GM23338 (cell line): ENCODE measurements at regions not wholly inside any gene's neighbourhood (a gene's known extent, or its start where the extent isn't known, plus 50 kb on each side); places are given as distances from the start of the nearest gene placed in this dataset.

ENCODE experiments used
- ATAC-seq: fragments of 200-7000 bp; cut with Tn5 transposase; 3 replicates; pipeline ENCODE4 v1.9.1; 2020
- DNase-seq: peaks from one replicate; pipeline ENCODE4 v3.0.0-alpha.2; 2015; ENCODE audit warnings: low spot score
- H2AFZ ChIP-seq: fragments of 200-600 bp; sonication (generic); 2 replicates; pipeline ENCODE4 v1.8.0; 2016; ENCODE audit warnings: antibody characterized with exemption, mild to moderate bottlenecking, moderate library complexity
- H3F3A ChIP-seq: fragments of 200-600 bp; sonication (generic); replicated peaks from 2 replicates; pipeline ENCODE4 v1.8.0; 2017; ENCODE audit warnings: antibody characterized with exemption, mixed run types, low read depth
- H3K27ac ChIP-seq: fragments of 200-600 bp; sonication (generic); 2 replicates; pipeline ENCODE4 v1.6.1; 2016; ENCODE audit warnings: low read depth
- H3K27me3 ChIP-seq: fragments of 200-600 bp; sonication (generic); 2 replicates; pipeline ENCODE4 v1.8.0; 2016; ENCODE audit warnings: mild to moderate bottlenecking, mixed run types, moderate library complexity; ENCODE audit not compliant: insufficient read depth
- H3K36me3 ChIP-seq: fragments of 200-600 bp; sonication (generic); 2 replicates; pipeline ENCODE4 v1.8.0; 2016; ENCODE audit warnings: mild to moderate bottlenecking; ENCODE audit not compliant: insufficient read depth
- H3K4me1 ChIP-seq: fragments of 200-600 bp; sonication (generic); 2 replicates; pipeline ENCODE4 v1.8.0; 2016; ENCODE audit warnings: mild to moderate bottlenecking, moderate library complexity; ENCODE audit not compliant: insufficient read depth
- H3K4me2 ChIP-seq: fragments of 200-600 bp; sonication (generic); 2 replicates; pipeline ENCODE4 v1.7.1; 2017; ENCODE audit warnings: mixed run types
- H3K4me3 ChIP-seq: fragments of 200-600 bp; sonication (generic); 2 replicates; pipeline ENCODE4 v1.6.1; 2016; ENCODE audit warnings: mixed run types
- H3K79me2 ChIP-seq: fragments of 200-600 bp; sonication (generic); replicated peaks from 2 replicates; pipeline ENCODE4 v1.8.0; 2017; ENCODE audit warnings: mild to moderate bottlenecking; ENCODE audit not compliant: insufficient read depth
- H3K9me2 ChIP-seq: fragments of 200-600 bp; sonication (generic); 2 replicates; pipeline ENCODE4 v1.8.0; 2017; ENCODE audit not compliant: insufficient read depth
- H4K20me1 ChIP-seq: fragments of 200-600 bp; sonication (generic); replicated peaks from 2 replicates; pipeline ENCODE4 v1.8.0; 2017; ENCODE audit warnings: mild to moderate bottlenecking; ENCODE audit not compliant: insufficient read depth
- H3K27ac Mint-ChIP-seq: 2 replicates; pipeline ENCODE4 v1.8.0; 2020; ENCODE audit warnings: inconsistent platforms, mild to moderate bottlenecking, moderate library complexity, mixed read lengths
- H3K27me3 Mint-ChIP-seq: 3 replicates; pipeline ENCODE4 v1.8.0; 2022; ENCODE audit warnings: low read depth, mild to moderate bottlenecking, moderate library complexity, mixed read lengths, inconsistent platforms; ENCODE audit not compliant: insufficient read depth, poor library complexity
- H3K36me3 Mint-ChIP-seq: 3 replicates; pipeline ENCODE4 v1.8.0; 2021; ENCODE audit warnings: low read depth, mild to moderate bottlenecking, inconsistent platforms, moderate library complexity, mixed read lengths
- H3K4me1 Mint-ChIP-seq: 3 replicates; pipeline ENCODE4 v1.8.0; 2020; ENCODE audit warnings: mild to moderate bottlenecking, inconsistent platforms, mixed read lengths
- H3K4me3 Mint-ChIP-seq: 3 replicates; pipeline ENCODE4 v1.8.0; 2021; ENCODE audit warnings: moderate library complexity, mild to moderate bottlenecking, inconsistent platforms, mixed read lengths
- H3K9me3 Mint-ChIP-seq: 3 replicates; pipeline ENCODE4 v1.8.0; 2020; ENCODE audit warnings: moderate library complexity, mild to moderate bottlenecking, inconsistent platforms, mixed read lengths
- CREB1 ChIP-seq: fragments of 250-450 bp; sonication (Bioruptor Pico); IDR thresholded peaks from 2 replicates; pipeline ENCODE4 v1.5.0; 2020; ENCODE audit warnings: low read depth, mild to moderate bottlenecking, moderate library complexity
- CTCF ChIP-seq, 2 experiments: fragments of 200-600 bp in 1 of 2; sonication (generic) in 1 of 2; conservative IDR thresholded peaks; 2 replicates each; pipeline versions ENCODE4 v1.5.1 to v1.6.1; 2016 to 2017; ENCODE audit warnings: antibody characterized with exemption in 2 of 2, low read depth in 2 of 2, mild to moderate bottlenecking in 2 of 2, moderate library complexity in 1 of 2
- ETS1 ChIP-seq: IDR thresholded peaks from 2 replicates; pipeline ENCODE4 v1.6.1; 2016; ENCODE audit warnings: antibody characterized with exemption
- EZH2 ChIP-seq: fragments of 200-600 bp; sonication (generic); IDR thresholded peaks from one replicate; pipeline ENCODE4 v1.8.0; 2017; ENCODE audit warnings: antibody characterized with exemption, mild to moderate bottlenecking, low read depth; ENCODE audit not compliant: unreplicated experiment
- EZH2phosphoT487 ChIP-seq: fragments of 200-600 bp; sonication (generic); IDR thresholded peaks from one replicate; pipeline ENCODE4 v1.8.1; 2018; ENCODE audit warnings: antibody characterized with exemption; ENCODE audit not compliant: unreplicated experiment
- JUNB ChIP-seq: IDR thresholded peaks from one replicate; pipeline ENCODE4 v1.6.1; 2016; ENCODE audit warnings: antibody characterized with exemption; ENCODE audit not compliant: unreplicated experiment
- NANOG ChIP-seq: IDR thresholded peaks from 2 replicates; pipeline ENCODE4 v1.6.1; 2016; ENCODE audit warnings: antibody characterized with exemption, borderline replicate concordance
- POLR2AphosphoS5 ChIP-seq: IDR thresholded peaks from 2 replicates; pipeline ENCODE4 v1.6.1; 2016; ENCODE audit warnings: antibody characterized with exemption, low read depth
- REST ChIP-seq: IDR thresholded peaks from one replicate; pipeline ENCODE4 v1.6.1; 2018; ENCODE audit warnings: antibody characterized with exemption; ENCODE audit not compliant: unreplicated experiment
- STAT1 ChIP-seq: IDR thresholded peaks from one replicate; pipeline ENCODE4 v1.6.1; 2016; ENCODE audit warnings: antibody characterized with exemption; ENCODE audit not compliant: unreplicated experiment
- ZNF114 ChIP-seq: fragments of 250-450 bp; sonication (Bioruptor Pico); IDR thresholded peaks from 2 replicates; pipeline ENCODE4 v1.5.0; 2020; ENCODE audit warnings: mild to moderate bottlenecking, moderate library complexity
- ZNF331 ChIP-seq: fragments of 250-450 bp; sonication (Bioruptor Pico); IDR thresholded peaks from 2 replicates; pipeline ENCODE4 v1.5.0; 2020; ENCODE audit warnings: low read depth, mild to moderate bottlenecking, moderate library complexity
- ZNF462 ChIP-seq: fragments of 250-450 bp; sonication (Bioruptor Pico); IDR thresholded peaks from 2 replicates; pipeline ENCODE4 v1.5.0; 2020; ENCODE audit warnings: mild to moderate bottlenecking, moderate library complexity

- Mint-ChIP-seq H3K27ac (no peak overlapping the region), H3K36me3 (no peaks in the 10 kb centered on the region), H3K4me1 (peaks cover 3% of the 10 kb centered on the region; the same call in 1 of the 3 replicates), H3K4me3 (no peak overlapping the region), H3K9me3 (no peaks in the 10 kb centered on the region), H3K27me3 (no peaks in the 10 kb centered on the region)
- Histone ChIP-seq H4K20me1 (no peaks in the 10 kb centered on the region), H3K4me1 (peaks cover 3% of the 10 kb centered on the region; the same call in 1 of the 2 replicates), H3K36me3 (no peaks in the 10 kb centered on the region), H3K27ac (no peak overlapping the region), H3K4me2 (no peak overlapping the region), H3K79me2 (no peaks in the 10 kb centered on the region), H3K9me2 (no peaks in the 10 kb centered on the region), H3K4me3 (no peak overlapping the region), H2AFZ (no peak overlapping the region), H3F3A (no peaks in the 10 kb centered on the region), H3K27me3 (no peaks in the 10 kb centered on the region)
- DNase-seq: no peak
- no peak for ATAC-seq
- TF ChIP-seq POLR2AphosphoS5: no peak
- no peak for TF ChIP-seq JUNB
- no peak for TF ChIP-seq ZNF331 (CRISPR knock-in tag)
- no peak for TF ChIP-seq CTCF (conservative IDR thresholded peaks at IDR 0.05; ENCODE audit: low read depth in 2 of 2)
- no peak for TF ChIP-seq CREB1 (CRISPR knock-in tag)
- TF ChIP-seq ZNF462 (CRISPR knock-in tag): no peak
- no peak for TF ChIP-seq NANOG
- no peak for TF ChIP-seq ZNF114 (CRISPR knock-in tag)
- TF ChIP-seq ETS1: no peak
- TF ChIP-seq EZH2: no peak
- no peak for TF ChIP-seq EZH2phosphoT487
- no peak for TF ChIP-seq STAT1
- no peak for TF ChIP-seq REST
Observed at GRCh38 chr9:24045150-24045549, 219.1 kb upstream of the ELAVL2 start.
